ENCODE measurements at regions not wholly inside any gene's neighbourhood (a gene's known extent, or its start where the extent isn't known, plus 50 kb on each side); places are given as distances from the start of the nearest gene placed in this dataset.

DNA sequence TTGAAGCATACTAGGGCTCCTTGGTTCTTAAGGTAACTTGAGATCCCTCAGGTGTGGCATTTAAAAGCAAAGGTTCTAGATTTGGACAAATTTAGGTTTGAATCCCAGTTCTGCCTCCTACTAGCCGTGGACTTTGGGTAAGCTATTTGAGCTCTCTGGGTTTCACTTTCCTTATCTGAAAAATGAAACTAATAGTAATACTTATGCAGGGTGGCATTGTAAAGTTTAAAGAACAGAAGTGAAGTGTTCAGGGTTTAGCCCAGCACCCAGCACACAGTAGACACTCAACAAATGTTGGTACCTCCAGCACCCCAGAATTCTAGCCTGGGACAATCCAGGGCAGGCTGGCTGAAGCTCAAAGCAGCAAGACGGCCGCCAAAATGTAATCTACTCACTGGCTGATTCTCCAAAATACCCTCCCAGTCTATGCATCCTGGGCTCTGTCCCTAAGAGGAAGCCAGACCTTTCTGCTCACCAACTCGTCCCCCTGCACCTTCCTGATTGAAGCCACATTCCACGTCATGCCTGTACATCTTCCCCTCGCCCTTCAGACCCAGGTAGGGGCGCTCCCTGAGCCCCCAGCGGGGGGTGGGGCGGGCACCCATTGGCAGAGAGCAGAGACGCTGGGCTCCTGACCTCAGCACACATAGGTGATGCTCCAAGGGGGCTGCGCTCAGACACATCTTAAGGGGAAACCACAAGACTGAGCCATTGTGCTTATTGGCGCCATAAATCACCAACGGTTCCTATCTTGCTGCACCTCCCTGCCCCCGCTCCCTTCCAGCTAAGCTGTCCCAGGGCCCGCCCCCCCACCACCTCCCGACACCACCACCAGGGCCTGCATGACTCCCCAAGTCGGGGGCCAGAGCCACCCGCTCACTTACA is 160.6 kb downstream of the BCOR start:
- H3K36me3 ChIP-seq: no peaks in the 10 kb centered on the region
- no peak for DNase-seq (ENCODE audit: low read depth in 1 of 2, low spot score in 1 of 2)
- no peak overlapping the region for H3K4me3 ChIP-seq
- H3K27ac ChIP-seq: no peak overlapping the region
- H3K27me3 ChIP-seq: no peaks in the 10 kb centered on the region
- TF ChIP-seq, protein P1, sequence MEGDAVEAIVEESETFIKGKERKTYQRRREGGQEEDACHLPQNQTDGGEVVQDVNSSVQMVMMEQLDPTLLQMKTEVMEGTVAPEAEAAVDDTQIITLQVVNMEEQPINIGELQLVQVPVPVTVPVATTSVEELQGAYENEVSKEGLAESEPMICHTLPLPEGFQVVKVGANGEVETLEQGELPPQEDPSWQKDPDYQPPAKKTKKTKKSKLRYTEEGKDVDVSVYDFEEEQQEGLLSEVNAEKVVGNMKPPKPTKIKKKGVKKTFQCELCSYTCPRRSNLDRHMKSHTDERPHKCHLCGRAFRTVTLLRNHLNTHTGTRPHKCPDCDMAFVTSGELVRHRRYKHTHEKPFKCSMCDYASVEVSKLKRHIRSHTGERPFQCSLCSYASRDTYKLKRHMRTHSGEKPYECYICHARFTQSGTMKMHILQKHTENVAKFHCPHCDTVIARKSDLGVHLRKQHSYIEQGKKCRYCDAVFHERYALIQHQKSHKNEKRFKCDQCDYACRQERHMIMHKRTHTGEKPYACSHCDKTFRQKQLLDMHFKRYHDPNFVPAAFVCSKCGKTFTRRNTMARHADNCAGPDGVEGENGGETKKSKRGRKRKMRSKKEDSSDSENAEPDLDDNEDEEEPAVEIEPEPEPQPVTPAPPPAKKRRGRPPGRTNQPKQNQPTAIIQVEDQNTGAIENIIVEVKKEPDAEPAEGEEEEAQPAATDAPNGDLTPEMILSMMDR (IDR thresholded peaks at IDR 0.05; ENCODE audit: low read depth, low read length): no peak
- no peaks in the 10 kb centered on the region for H3K9me3 ChIP-seq (ENCODE audit: low read depth)
- no peaks in the 10 kb centered on the region for H3K4me1 ChIP-seq (ENCODE audit: low read depth)

DNA sequence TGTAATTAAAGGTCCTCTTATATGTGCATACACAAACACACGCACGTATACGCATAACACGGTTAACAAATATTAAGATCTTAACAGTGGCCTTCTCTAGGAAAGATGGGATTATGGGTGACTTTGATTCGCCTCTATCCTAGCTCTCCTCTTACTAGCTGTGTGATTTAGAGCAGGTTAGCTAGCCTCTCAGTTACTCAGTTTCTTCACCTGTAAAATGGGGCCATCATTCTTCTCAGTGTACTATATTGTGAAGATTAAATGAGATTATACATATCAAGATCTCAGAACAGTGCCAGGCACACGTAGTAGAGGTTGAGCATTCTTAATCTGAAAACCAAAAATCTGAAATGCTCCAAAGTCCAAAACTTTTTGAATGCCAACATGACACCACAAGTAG is 159.3 kb downstream of the BCOR start:
- Histone ChIP-seq H3K27ac (no peak overlapping the region), H3K27me3 (no peaks in the 10 kb centered on the region), H3K4me1 (ENCODE audit: low read depth) (no peaks in the 10 kb centered on the region), H3K9me3 (ENCODE audit: low read depth) (no peaks in the 10 kb centered on the region), H3K36me3 (no peaks in the 10 kb centered on the region), H3K4me3 (no peak overlapping the region)
- TF ChIP-seq, protein P1 (IDR thresholded peaks at IDR 0.05; ENCODE audit: low read depth, low read length): no peak
- no peak for DNase-seq (ENCODE audit: low read depth in 1 of 2, low spot score in 1 of 2)

GRCh38 chrX:39939678-39940077 is 158.1 kb downstream of the BCOR start:
- Histone ChIP-seq H3K4me1 (ENCODE audit: low read depth) (no peaks in the 10 kb centered on the region), H3K4me3 (no peak overlapping the region), H3K27me3 (no peaks in the 10 kb centered on the region), H3K9me3 (ENCODE audit: low read depth) (no peaks in the 10 kb centered on the region), H3K27ac (no peak overlapping the region), H3K36me3 (no peaks in the 10 kb centered on the region)
- no peak for DNase-seq (ENCODE audit: low read depth in 1 of 2, low spot score in 1 of 2)
- TF ChIP-seq, protein P1 (IDR thresholded peaks at IDR 0.05; ENCODE audit: low read depth, low read length): no peak

- Histone ChIP-seq H3K36me3 (no peaks in the 10 kb centered on the region), H3K4me1 (ENCODE audit: low read depth) (no peaks in the 10 kb centered on the region), H3K4me3 (no peak overlapping the region), H3K27me3 (no peaks in the 10 kb centered on the region), H3K27ac (no peak overlapping the region), H3K9me3 (ENCODE audit: low read depth) (no peaks in the 10 kb centered on the region)
- TF ChIP-seq, protein P1 (IDR thresholded peaks at IDR 0.05; ENCODE audit: low read depth, low read length): no peak
- DNase-seq (ENCODE audit: low read depth in 1 of 2, low spot score in 1 of 2): no peak
These were observed 156.3 kb downstream of the BCOR start for GRCh38 chrX:39941332-39941920.

DNA sequence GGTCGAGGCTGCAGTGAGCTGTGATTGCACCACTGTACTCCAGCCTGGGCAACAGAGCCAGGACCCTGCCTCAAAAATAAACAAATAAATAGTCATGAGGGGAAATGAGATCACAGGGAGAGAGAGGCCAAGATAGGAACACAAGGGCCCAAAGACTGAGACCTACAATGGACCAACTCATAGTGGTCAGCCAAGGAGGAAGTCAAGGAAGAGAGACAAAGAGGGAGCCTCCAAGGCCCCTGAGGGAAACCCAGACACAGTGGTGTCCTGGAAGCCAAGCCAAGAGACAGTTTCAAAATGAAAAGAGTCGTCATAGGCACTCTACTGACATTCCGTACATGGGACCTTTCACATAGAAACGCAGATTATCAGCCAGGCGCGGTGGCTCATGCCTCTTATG is 153.3 kb downstream of the BCOR start:
- H3K27ac ChIP-seq: no peak overlapping the region
- peaks cover 8% of the 10 kb centered on the region for H3K4me1 ChIP-seq (ENCODE audit: low read depth)
- H3K36me3 ChIP-seq: no peaks in the 10 kb centered on the region
- no peak overlapping the region for H3K4me3 ChIP-seq
- TF ChIP-seq, protein P1 (IDR thresholded peaks at IDR 0.05; ENCODE audit: low read depth, low read length): no peak
- no peaks in the 10 kb centered on the region for H3K9me3 ChIP-seq (ENCODE audit: low read depth)
- H3K27me3 ChIP-seq: no peaks in the 10 kb centered on the region
- DNase-seq (ENCODE audit: low read depth in 1 of 2, low spot score in 1 of 2): no peak
